Brain microvascular endothelial cell (primary cell): ENCODE measurements at regions not wholly inside any gene's neighbourhood (a gene's known extent, or its start where the extent isn't known, plus 50 kb on each side); places are given as distances from the start of the nearest gene placed in this dataset.
"Not testable (repeated sequence)": the region's sequence is repeated elsewhere in the genome, so short reads cannot be mapped to it uniquely, and the experiment has no call there.

Source experiments
- DNase-seq: peaks from one replicate; pipeline ENCODE4 v3.0.0-alpha.2; 2020
- H3K27ac ChIP-seq: fragments of 250-450 bp; sonication (Bioruptor Pico); 2 replicates; pipeline ENCODE4 v1.5.1; 2020; ENCODE audit warnings: mild to moderate bottlenecking, moderate library complexity
- H3K27me3 ChIP-seq: fragments of 250-450 bp; sonication (Bioruptor Pico); replicated peaks from 2 replicates; pipeline ENCODE4 v1.5.1; 2020; ENCODE audit warnings: mild to moderate bottlenecking
- H3K36me3 ChIP-seq: fragments of 250-450 bp; sonication (Bioruptor Pico); replicated peaks from 2 replicates; pipeline ENCODE4 v1.5.1; 2020; ENCODE audit warnings: mild to moderate bottlenecking
- H3K4me3 ChIP-seq: 2 replicates; pipeline ENCODE4 v1.5.1; 2011; ENCODE audit warnings: low read depth, mild to moderate bottlenecking, control low read depth, low read length, moderate library complexity
- CTCF ChIP-seq: IDR thresholded peaks from 2 replicates; pipeline ENCODE4 v1.5.1; 2011; ENCODE audit warnings: low read depth, mild to moderate bottlenecking, moderate library complexity, low read length, control low read depth, inconsistent platforms; ENCODE audit errors: missing control alignments
- in situ Hi-C: cut with HindIII; loops from 2 replicates; pipeline ENCODE4 v1.10.0; 2017; ENCODE audit warnings: low sequenced_read_pairs, low pct_ligation_motif_present

- H3K27ac ChIP-seq, H3K27me3 ChIP-seq, H3K36me3 ChIP-seq, DNase-seq, in situ Hi-C loops, H3K4me3 ChIP-seq: not testable (repeated sequence)
These were observed 109.4 kb upstream of the SGIP1 start for GRCh38 chr1:66424530-66424929.

GRCh38 chr1:66426239-66426853 lies 107.6 kb upstream of the SGIP1 start:
- no peak for DNase-seq
- H3K36me3 ChIP-seq, result no peaks in the 10 kb centered on the region
- no peak overlapping the region for H3K4me3 ChIP-seq
- H3K27me3 ChIP-seq, result no peaks in the 10 kb centered on the region
- in situ Hi-C loops, result loop anchor here (25.0 kb wide), 1 partner anchor 89 kb away; no protein-coding TSS in a partner anchor
- TF ChIP-seq CTCF, result no peak
- H3K27ac ChIP-seq, result no peak overlapping the region

- not testable (repeated sequence) for DNase-seq, H3K4me3 ChIP-seq, H3K27ac ChIP-seq, H3K36me3 ChIP-seq, H3K27me3 ChIP-seq
- in situ Hi-C loops, result loop anchor here (25.0 kb wide), 1 partner anchor 94 kb away; no protein-coding TSS in a partner anchor
These were observed 103.1 kb upstream of the SGIP1 start for GRCh38 chr1:66430815-66431214.

GRCh38 chr1:66431999-66432398 lies 102.0 kb upstream of the SGIP1 start:
- in situ Hi-C loops, result loop anchor here (25.0 kb wide), 1 partner anchor 95 kb away; no protein-coding TSS in a partner anchor
- no peak overlapping the region for H3K4me3 ChIP-seq
- DNase-seq, result no peak
- no peaks in the 10 kb centered on the region for H3K36me3 ChIP-seq
- no peak overlapping the region for H3K27ac ChIP-seq
- no peak for TF ChIP-seq CTCF
- no peaks in the 10 kb centered on the region for H3K27me3 ChIP-seq

GRCh38 chr1:66433611-66434010 lies 100.3 kb upstream of the SGIP1 start:
- no peaks in the 10 kb centered on the region for H3K36me3 ChIP-seq
- TF ChIP-seq CTCF, result no peak
- H3K27me3 ChIP-seq, result no peaks in the 10 kb centered on the region
- no peak overlapping the region for H3K4me3 ChIP-seq
- in situ Hi-C loops, result loop anchor here (25.0 kb wide), 1 partner anchor 96 kb away; no protein-coding TSS in a partner anchor
- no peak for DNase-seq
- no peak overlapping the region for H3K27ac ChIP-seq

- no peak for TF ChIP-seq CTCF
These were observed 99.9 kb upstream of the SGIP1 start for GRCh38 chr1:66434096-66434495.

GRCh38 chr1:66435541-66435940 lies 98.4 kb upstream of the SGIP1 start:
- in situ Hi-C loops, result loop anchor here (25.0 kb wide), 1 partner anchor 98 kb away; no protein-coding TSS in a partner anchor
- no peak for DNase-seq
- no peaks in the 10 kb centered on the region for H3K36me3 ChIP-seq
- H3K27me3 ChIP-seq, result no peaks in the 10 kb centered on the region
- TF ChIP-seq CTCF, result no peak
- no peak overlapping the region for H3K4me3 ChIP-seq
- no peak overlapping the region for H3K27ac ChIP-seq

More at GRCh38 chr1:66434096-66434495, 99.9 kb upstream of the SGIP1 start:
- no peaks in the 10 kb centered on the region for H3K27me3 ChIP-seq
- H3K36me3 ChIP-seq, result no peaks in the 10 kb centered on the region
- in situ Hi-C loops, result loop anchor here (25.0 kb wide), 1 partner anchor 97 kb away; no protein-coding TSS in a partner anchor
- H3K27ac ChIP-seq, result no peak overlapping the region
- DNase-seq, result no peak
- no peak overlapping the region for H3K4me3 ChIP-seq
